NCI-H146 treated with DMSO at 0.1 percent for 48 hours (cell line): ENCODE measurements at regions not wholly inside any gene's neighbourhood (a gene's known extent, or its start where the extent isn't known, plus 50 kb on each side); places are given as distances from the start of the nearest gene placed in this dataset.
"Not testable (repeated sequence)": the region's sequence is repeated elsewhere in the genome, so short reads cannot be mapped to it uniquely, and the experiment has no call there.

Experiments
- DNase-seq: peaks from one replicate; lab custom pipeline; 2025; ENCODE audit not compliant: unreplicated experiment; lab: John Stamatoyannopoulos, UW

GRCh38 chr9:93879662-93880407 lies 75.3 kb downstream of the BARX1 start:
- not testable (repeated sequence) for DNase-seq

DNA sequence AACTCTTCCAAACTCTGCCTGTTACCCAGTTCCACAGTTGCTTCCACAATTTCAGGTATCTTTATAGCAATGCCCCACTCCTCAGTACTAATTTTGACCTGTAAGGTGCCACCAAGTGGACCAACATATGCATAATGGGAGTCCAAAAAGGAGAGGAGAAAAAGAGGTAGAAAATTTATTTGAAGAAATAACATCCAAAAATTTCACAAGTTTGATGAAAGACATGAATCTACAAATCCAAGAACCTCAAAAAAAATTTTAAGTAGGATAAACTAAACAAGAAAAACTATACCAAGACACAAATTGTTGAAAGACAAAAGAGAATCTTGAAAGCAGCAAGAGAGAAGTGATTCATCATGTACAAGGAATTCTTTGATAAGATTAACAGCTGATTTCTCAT lies 79.8 kb downstream of the BARX1 start:
- no peak for DNase-seq

GRCh38 chr9:93874242-93874641 lies 80.9 kb downstream of the BARX1 start:
- DNase-seq: no peak

- no peak for DNase-seq
Observed at GRCh38 chr9:93871286-93871685, 83.9 kb downstream of the BARX1 start.

- DNase-seq: no peak
Observed at GRCh38 chr9:93869863-93870262, 85.3 kb downstream of the BARX1 start.

DNA sequence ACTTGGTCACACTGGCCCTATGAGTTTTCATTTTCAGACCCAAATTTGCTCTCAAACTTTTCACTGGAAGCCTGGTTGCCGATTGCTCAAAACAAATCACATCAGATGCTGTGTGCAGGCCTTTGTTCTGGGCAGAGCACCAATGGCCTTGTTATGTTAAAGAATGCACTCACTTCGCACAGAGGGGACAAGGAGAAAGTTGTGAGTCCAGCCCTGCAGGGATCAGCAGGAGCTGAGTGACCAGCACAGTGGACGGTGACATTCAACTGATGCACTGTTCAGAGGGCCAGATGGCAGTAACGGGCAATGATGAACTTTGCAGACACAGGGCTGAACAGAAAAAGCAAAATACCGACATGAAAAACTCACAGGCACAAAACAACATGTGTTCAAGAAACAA lies 86.1 kb downstream of the BARX1 start:
- no peak for DNase-seq

DNA sequence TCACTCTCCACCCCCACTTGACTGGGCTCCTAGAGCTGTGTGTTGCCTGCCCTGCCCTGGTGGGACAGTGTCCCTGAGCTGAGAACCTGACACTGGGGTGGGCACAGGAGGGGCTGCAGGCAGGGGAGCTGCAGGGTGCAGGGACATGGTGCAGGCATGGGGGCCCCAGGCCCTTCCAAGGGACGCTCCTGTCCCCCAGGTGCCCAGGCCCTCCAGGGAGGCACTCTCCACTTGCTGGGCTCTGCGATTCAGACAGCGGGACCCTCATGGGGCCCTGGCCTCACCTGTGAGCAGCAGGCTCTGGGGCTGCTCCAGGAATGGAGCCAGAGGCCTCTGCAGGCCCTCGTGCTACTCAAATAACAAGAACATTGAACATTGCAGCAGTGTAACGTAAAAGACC lies 89.4 kb downstream of the BARX1 start:
- DNase-seq: no peak

GRCh38 chr9:93865245-93865644 lies 89.9 kb downstream of the BARX1 start:
- no peak for DNase-seq

- no peak for DNase-seq
Observed at GRCh38 chr9:93864840-93865239, 90.3 kb downstream of the BARX1 start.

- DNase-seq: no peak
Observed at GRCh38 chr9:93864032-93864431, 91.1 kb downstream of the BARX1 start.

DNA sequence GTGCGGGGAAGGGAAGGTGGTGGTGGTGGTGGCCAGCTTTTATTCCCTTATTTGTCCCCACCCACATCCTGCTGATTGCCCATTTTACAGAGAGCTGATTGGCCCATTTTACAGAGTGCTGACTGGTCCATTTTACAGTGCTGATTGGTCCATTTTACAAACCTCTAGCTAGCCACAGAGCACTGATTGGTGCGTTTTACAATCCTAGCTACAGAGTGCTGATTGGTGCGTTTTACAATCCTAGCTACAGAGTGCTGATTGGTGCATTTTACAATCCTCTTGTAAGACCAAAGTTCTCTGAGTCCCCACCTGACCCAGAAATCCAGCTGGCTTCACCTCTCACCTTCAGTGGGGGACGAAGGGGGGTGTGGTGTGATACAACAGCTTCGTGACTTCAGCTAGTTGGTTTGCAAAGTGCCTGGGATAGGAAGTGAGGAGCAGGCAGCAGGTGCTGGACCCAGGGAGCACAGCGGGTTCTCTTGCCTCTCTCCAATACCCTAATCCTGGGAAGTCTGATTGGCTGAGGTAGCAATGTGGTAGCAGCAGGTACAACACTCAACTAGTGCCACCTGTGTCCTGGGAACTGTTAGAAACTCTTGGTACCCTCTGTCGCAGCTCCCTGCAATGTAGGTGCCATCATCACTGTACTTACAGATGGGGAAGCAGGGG lies 92.1 kb downstream of the BARX1 start:
- DNase-seq: no peak

- no peak for DNase-seq
Observed at GRCh38 chr9:93861736-93862358, 93.3 kb downstream of the BARX1 start.

- no peak for DNase-seq
Observed at GRCh38 chr9:93860694-93861658, 94.2 kb downstream of the BARX1 start.

- DNase-seq: no peak
Observed at GRCh38 chr9:93859431-93860215, 95.5 kb downstream of the BARX1 start.

DNA sequence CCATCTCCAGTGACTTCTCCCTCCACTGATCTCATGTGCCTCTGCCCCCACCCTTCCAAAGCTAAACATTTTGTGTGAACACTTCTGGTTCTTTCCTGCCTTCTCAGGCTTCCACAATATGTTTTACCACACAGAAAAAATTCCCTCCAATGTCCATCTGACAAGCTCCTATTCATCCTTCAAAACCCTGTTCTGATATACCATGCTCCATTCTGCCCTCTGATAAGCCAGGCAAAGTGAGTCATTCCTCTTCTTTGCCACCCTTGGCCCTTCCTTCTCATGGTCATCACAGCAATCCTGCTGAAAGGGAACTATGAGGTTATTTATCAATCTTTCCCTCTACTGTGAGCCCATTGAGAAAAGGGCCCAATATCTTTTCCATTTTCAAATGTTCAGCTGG lies 97.6 kb downstream of the BARX1 start:
- DNase-seq: no peak

- no peak for DNase-seq
Observed at GRCh38 chr9:93852728-93853127, 102.4 kb downstream of the BARX1 start.

DNA sequence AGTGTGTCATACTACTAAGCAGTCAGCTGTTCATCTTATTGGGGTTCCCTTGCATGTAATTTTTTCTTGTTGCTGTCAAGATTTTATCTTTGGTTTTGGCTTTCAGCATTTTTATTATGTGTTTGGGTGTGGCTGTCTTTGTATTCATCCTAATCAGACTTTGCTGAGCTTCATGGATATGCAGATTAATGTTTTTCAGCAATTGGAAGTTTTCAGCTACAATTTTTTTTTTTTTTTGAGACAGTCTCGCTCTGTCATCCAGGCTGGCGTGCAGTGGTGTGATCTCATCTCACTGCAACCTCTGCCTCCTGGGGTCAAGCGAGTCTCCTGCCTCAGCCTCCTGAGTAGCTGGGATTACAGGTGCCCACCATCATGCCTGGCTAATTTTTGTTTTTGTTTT lies 108.8 kb downstream of the BARX1 start:
- no peak for DNase-seq

DNA sequence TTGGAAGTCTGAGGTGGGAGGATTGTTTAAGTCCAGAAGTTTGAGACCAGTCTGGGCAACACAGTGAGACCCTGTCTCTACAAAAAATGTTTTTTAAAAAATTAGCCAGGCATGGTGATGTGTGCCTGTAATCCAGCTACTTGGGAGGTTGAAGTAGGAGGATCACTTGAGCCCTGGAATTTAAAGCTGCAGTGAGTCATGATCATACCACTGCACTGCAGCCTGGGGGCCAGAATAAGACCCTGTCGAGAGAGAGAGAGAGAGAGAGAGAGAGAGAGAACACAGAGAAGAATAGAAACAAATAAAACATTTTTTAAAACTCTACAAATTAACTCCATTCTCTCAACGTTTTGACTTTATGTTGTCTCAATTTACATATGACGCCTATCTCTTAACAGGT lies 111.8 kb downstream of the BARX1 start:
- DNase-seq: no peak

- no peak for DNase-seq
Observed at GRCh38 chr9:93830606-93831005, 124.5 kb downstream of the BARX1 start.

GRCh38 chr9:93830012-93830596 lies 125.1 kb downstream of the BARX1 start:
- DNase-seq: no peak
